Transverse colon (tissue), 4 donors: ENCODE measurements at regions not wholly inside any gene's neighbourhood (a gene's known extent, or its start where the extent isn't known, plus 50 kb on each side); places are given as distances from the start of the nearest gene placed in this dataset.

Experiments used
- DNase-seq: peaks from one replicate; pipeline ENCODE4 v3.0.0-alpha.2; 2019
- H3K27ac ChIP-seq, 4 donors: fragments of 200-600 bp; sonication (generic); 2 replicates each; pipeline ENCODE4 v1.5.1; 2016 to 2018; ENCODE audit warnings: inconsistent platforms in 4 of 4
- H3K27me3 ChIP-seq: fragments of 200-600 bp; sonication (generic); 2 replicates; pipeline ENCODE4 v1.5.1; 2017; ENCODE audit warnings: inconsistent platforms
- H3K36me3 ChIP-seq, 4 donors: fragments of 200-600 bp; sonication (generic); 2 replicates each; pipeline ENCODE4 v1.5.1; 2017 to 2019; ENCODE audit warnings: inconsistent platforms in 4 of 4
- H3K4me1 ChIP-seq, 4 donors: fragments of 200-600 bp; sonication (generic); 2 replicates each; pipeline ENCODE4 v1.5.1; 2017 to 2020; ENCODE audit warnings: inconsistent platforms in 4 of 4
- H3K4me3 ChIP-seq, 4 donors: fragments of 200-600 bp; sonication (generic); 1 replicate in 1 of 4; 2 replicates in 3 of 4; pipeline versions ENCODE4 v1.5.1 to v1.6.1; 2017 to 2019; ENCODE audit warnings: inconsistent platforms in 4 of 4
- H3K9me3 ChIP-seq, 2 donors: fragments of 200-600 bp; sonication (generic); 2 replicates each; pipeline ENCODE4 v1.5.1; 2017 to 2019; ENCODE audit warnings: inconsistent platforms in 2 of 2
- CTCF ChIP-seq, 5 experiments: fragments of 200-600 bp in 3 of 5; fragments of 450-650 bp in 2 of 5; sonication (generic) in 3 of 5; IDR thresholded peaks; 1 replicate in 2 of 5; 2 replicates in 3 of 5; pipeline ENCODE4 v1.5.1; 2016 to 2017; ENCODE audit warnings: antibody characterized with exemption in 5 of 5, inconsistent platforms in 3 of 5, mild to moderate bottlenecking in 2 of 5, moderate library complexity in 1 of 5
- EP300 ChIP-seq: sonication (generic); formaldehyde crosslinking; IDR thresholded peaks from one replicate; pipeline ENCODE4 v1.6.1; 2017; ENCODE audit warnings: antibody characterized with exemption, low read depth
- POLR2A ChIP-seq: fragments of 450-650 bp; IDR thresholded peaks from one replicate; pipeline ENCODE4 v1.6.1; 2016; ENCODE audit warnings: antibody characterized with exemption, mild to moderate bottlenecking, moderate library complexity
- POLR2AphosphoS5 ChIP-seq, 3 donors: sonication (generic); formaldehyde crosslinking; IDR thresholded peaks; one replicate each; pipeline ENCODE4 v1.6.1; 2016; ENCODE audit warnings: antibody characterized with exemption in 3 of 3
- WGBS, 2 donors: methylation state at CpG; one replicate each; pipeline ENCODE4 v1.1.5; 2018; ENCODE audit warnings: low coverage in 1 of 2; 5-methylcytosine and 5-hydroxymethylcytosine counted together
- in situ Hi-C, 4 donors: fragments of 200-750 bp; cut with MboI; loops; one replicate each; pipeline versions ENCODE4 v1.15.0 to v1.15.1; 2017; ENCODE audit warnings: low sequenced_read_pairs in 3 of 4, low pct_ligation_motif_present in 1 of 4, low pct_unique_long_range_greater_than_20kb in 1 of 4
- intact Hi-C: fragments of 100-400 bp; cut with DNase I; formaldehyde crosslinking; loops from one replicate; pipeline ENCODE4 v1.15.1; 2023; ENCODE audit warnings: low total_unique reads

GRCh38 chr5:33048315-33048714 lies 337.2 kb downstream of the NPR3 start:
- WGBS, 2 donors, result 79% methylated on average over 3 of the region's 3 CpGs; no CpG with 5 or more reads in 1 of the 2 donors
- no peaks in the 10 kb centered on the region for H3K4me1 ChIP-seq

DNA sequence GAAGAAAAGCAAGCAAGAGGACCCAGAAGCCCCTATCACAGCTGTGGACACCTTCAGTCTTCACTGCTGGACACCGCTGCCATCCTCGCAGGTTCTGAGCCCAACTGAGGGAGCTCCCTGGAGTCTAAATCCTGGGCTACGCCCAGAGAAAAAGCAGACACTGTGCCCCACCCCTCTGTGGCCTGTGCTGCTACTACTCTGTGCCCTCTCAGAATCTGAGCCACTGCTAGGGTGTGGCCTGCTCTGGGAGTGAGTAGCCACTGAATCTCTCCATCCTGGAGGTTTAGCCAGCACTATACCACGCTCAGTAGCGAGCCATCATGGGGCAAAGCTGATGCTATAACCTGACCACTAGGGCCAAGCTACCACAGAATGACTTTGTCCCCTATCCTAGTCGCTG lies 338.2 kb downstream of the NPR3 start:
- intact Hi-C loops (no loop called here), in situ Hi-C loops (no loop called here)
- Histone ChIP-seq H3K9me3 (peaks cover 0 to 5% of the 10 kb centered on the region in 2 donors), H3K4me1 (no peaks in the 10 kb centered on the region), H3K27me3 (no peaks in the 10 kb centered on the region), H3K4me3 (no peak overlapping the region), H3K36me3 (no peaks in the 10 kb centered on the region), H3K27ac (no peak overlapping the region)
- DNase-seq, result no peak
- WGBS, 2 donors, result 87% methylated on average over 6 of the region's 6 CpGs; no CpG with 5 or more reads in 1 of the 2 donors
- no peak for TF ChIP-seq CTCF (IDR thresholded peaks at IDR 0.05)
- TF ChIP-seq POLR2A, result no peak
- no peak for TF ChIP-seq EP300
- TF ChIP-seq POLR2AphosphoS5 (IDR thresholded peaks at IDR 0.05), result no peak

More at GRCh38 chr5:33048315-33048714, 337.2 kb downstream of the NPR3 start:
- in situ Hi-C loops (no loop called here), intact Hi-C loops (no loop called here)
- no peak overlapping the region for H3K4me3 ChIP-seq
- no peak for DNase-seq
- no peaks in the 10 kb centered on the region for H3K27me3 ChIP-seq
- H3K9me3 ChIP-seq, result no peaks in the 10 kb centered on the region
- no peak for TF ChIP-seq CTCF (IDR thresholded peaks at IDR 0.05)
- no peak for TF ChIP-seq POLR2AphosphoS5 (IDR thresholded peaks at IDR 0.05)
- no peak for TF ChIP-seq EP300
- no peak for TF ChIP-seq POLR2A
- no peak overlapping the region for H3K27ac ChIP-seq
- H3K36me3 ChIP-seq, result no peaks in the 10 kb centered on the region

DNA sequence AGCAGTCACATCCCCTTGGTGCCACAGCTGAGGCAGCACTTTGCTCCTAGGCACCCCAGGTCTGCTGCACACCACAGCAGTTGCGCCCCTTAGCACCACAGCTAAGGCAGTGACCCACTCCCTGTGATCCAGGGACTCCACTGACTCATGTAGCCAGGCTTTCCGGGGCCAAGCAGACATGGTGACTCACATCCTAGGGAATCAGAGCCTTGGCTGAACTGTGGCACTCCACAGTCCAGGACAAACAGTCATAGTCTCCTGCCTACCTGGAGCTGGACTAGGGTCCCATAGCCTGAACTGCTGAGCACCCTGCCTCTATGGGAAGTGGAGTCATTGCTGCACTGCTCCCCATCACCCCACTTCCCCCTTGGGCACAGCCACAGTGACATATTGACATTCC lies 338.7 kb downstream of the NPR3 start:
- no peaks in the 10 kb centered on the region for H3K4me1 ChIP-seq
- in situ Hi-C loops, result no loop called here
- no peak for DNase-seq
- TF ChIP-seq POLR2AphosphoS5 (IDR thresholded peaks at IDR 0.05), result no peak
- TF ChIP-seq CTCF (IDR thresholded peaks at IDR 0.05), result no peak
- no peak for TF ChIP-seq EP300
- TF ChIP-seq POLR2A, result no peak
- H3K9me3 ChIP-seq, result peaks cover 0 to 8% of the 10 kb centered on the region in 2 donors
- no peaks in the 10 kb centered on the region for H3K36me3 ChIP-seq
- WGBS, 2 donors, result 100% methylated on average over 1 of the region's 2 CpGs; no CpG with 5 or more reads in 1 of the 2 donors
- no peaks in the 10 kb centered on the region for H3K27me3 ChIP-seq
- intact Hi-C loops, result no loop called here
- H3K27ac ChIP-seq, result no peak overlapping the region
- H3K4me3 ChIP-seq, result no peak overlapping the region

- Histone ChIP-seq H3K4me1 (no peaks in the 10 kb centered on the region), H3K9me3 (peaks cover 0 to 4% of the 10 kb centered on the region in 2 donors), H3K27me3 (no peaks in the 10 kb centered on the region), H3K36me3 (no peaks in the 10 kb centered on the region), H3K27ac (no peak overlapping the region), H3K4me3 (no peak overlapping the region)
- in situ Hi-C loops, result no loop called here
- no peak for TF ChIP-seq CTCF (IDR thresholded peaks at IDR 0.05)
- no peak for TF ChIP-seq POLR2AphosphoS5 (IDR thresholded peaks at IDR 0.05)
- TF ChIP-seq EP300, result no peak
- TF ChIP-seq POLR2A, result no peak
- intact Hi-C loops, result no loop called here
- no peak for DNase-seq
- WGBS, 2 donors, result 89 to 94% methylated on average over 3 of the region's 3 CpGs
These were observed 348.0 kb downstream of the NPR3 start for GRCh38 chr5:33059081-33059480.
